ENCODE measurements at regions not wholly inside any gene's neighbourhood (a gene's known extent, or its start where the extent isn't known, plus 50 kb on each side); places are given as distances from the start of the nearest gene placed in this dataset.

GRCh38 chr5:91841423-91841822, 458.3 kb upstream of the ARRDC3 start:
- TF ChIP-seq CTCF (IDR thresholded peaks at IDR 0.05): no peak
- Histone ChIP-seq H3K9me3 (no peaks in the 10 kb centered on the region), H3K4me1 (ENCODE audit: low read depth) (no peaks in the 10 kb centered on the region), H3K4me3 (no peak overlapping the region), H3K36me3 (ENCODE audit: low read depth) (no peaks in the 10 kb centered on the region)
- ATAC-seq (no peak), DNase-seq (no peak)
- intact Hi-C loops (cut with DNase I, micrococcal nuclease): no loop called here

GRCh38 chr5:91840412-91840811, 457.3 kb upstream of the ARRDC3 start:
- DNase-seq (no peak), ATAC-seq (no peak)
- H3K36me3 ChIP-seq (ENCODE audit: low read depth): no peaks in the 10 kb centered on the region
- no peak overlapping the region for H3K4me3 ChIP-seq
- intact Hi-C loops (cut with DNase I, micrococcal nuclease): no loop called here
- H3K4me1 ChIP-seq (ENCODE audit: low read depth): no peaks in the 10 kb centered on the region
- no peak for TF ChIP-seq CTCF (IDR thresholded peaks at IDR 0.05)
- no peaks in the 10 kb centered on the region for H3K9me3 ChIP-seq

GRCh38 chr5:91839721-91840120, 456.6 kb upstream of the ARRDC3 start:
- ATAC-seq (no peak), DNase-seq (no peak)
- Histone ChIP-seq H3K9me3 (no peaks in the 10 kb centered on the region), H3K36me3 (ENCODE audit: low read depth) (no peaks in the 10 kb centered on the region), H3K4me1 (ENCODE audit: low read depth) (no peaks in the 10 kb centered on the region), H3K4me3 (no peak overlapping the region)
- TF ChIP-seq CTCF (IDR thresholded peaks at IDR 0.05): no peak
- intact Hi-C loops (cut with DNase I, micrococcal nuclease): no loop called here

- H3K4me1 ChIP-seq (ENCODE audit: low read depth): no peaks in the 10 kb centered on the region
- no peaks in the 10 kb centered on the region for H3K36me3 ChIP-seq (ENCODE audit: low read depth)
- no peaks in the 10 kb centered on the region for H3K9me3 ChIP-seq
- no peak for TF ChIP-seq CTCF (IDR thresholded peaks at IDR 0.05)
- intact Hi-C loops (cut with DNase I, micrococcal nuclease): no loop called here
- DNase-seq: no peak
- no peak overlapping the region for H3K4me3 ChIP-seq
- ATAC-seq: no peak
These were observed 456.1 kb upstream of the ARRDC3 start for GRCh38 chr5:91839233-91839632.

GRCh38 chr5:91830361-91830953, 447.3 kb upstream of the ARRDC3 start:
- DNase-seq (no peak), ATAC-seq (no peak)
- Histone ChIP-seq H3K4me3 (no peak overlapping the region), H3K9me3 (no peaks in the 10 kb centered on the region), H3K36me3 (ENCODE audit: low read depth) (no peaks in the 10 kb centered on the region), H3K4me1 (ENCODE audit: low read depth) (no peaks in the 10 kb centered on the region)
- intact Hi-C loops (cut with DNase I, micrococcal nuclease): no loop called here
- TF ChIP-seq CTCF (IDR thresholded peaks at IDR 0.05): no peak

- no peaks in the 10 kb centered on the region for H3K36me3 ChIP-seq (ENCODE audit: low read depth)
- TF ChIP-seq CTCF (IDR thresholded peaks at IDR 0.05): no peak
- ATAC-seq (no peak), DNase-seq (no peak)
- H3K9me3 ChIP-seq: no peaks in the 10 kb centered on the region
- no peaks in the 10 kb centered on the region for H3K4me1 ChIP-seq (ENCODE audit: low read depth)
- H3K4me3 ChIP-seq: no peak overlapping the region
- intact Hi-C loops (cut with DNase I, micrococcal nuclease): no loop called here
These were observed 442.5 kb upstream of the ARRDC3 start for GRCh38 chr5:91825618-91826017.

All from mucosa of descending colon (tissue), 3 donors.